ENCODE measurements at regions not wholly inside any gene's neighbourhood (a gene's known extent, or its start where the extent isn't known, plus 50 kb on each side); places are given as distances from the start of the nearest gene placed in this dataset.

GRCh38 chr5:106849266-106849665 is 821.5 kb downstream of the EFNA5 start:
- TF ChIP-seq CTCF (IDR thresholded peaks at IDR 0.05; ENCODE audit: poor library complexity) (no peak), EZH2 (IDR thresholded peaks at IDR 0.05; ENCODE audit: borderline replicate concordance) (no peak), EZH2phosphoT487 (IDR thresholded peaks at IDR 0.05; ENCODE audit: low read depth, severe bottlenecking, unreplicated experiment) (no peak)
